ENCODE measurements at regions not wholly inside any gene's neighbourhood (a gene's known extent, or its start where the extent isn't known, plus 50 kb on each side); places are given as distances from the start of the nearest gene placed in this dataset.

GRCh38 chr5:53194086-53194485 is 84.5 kb upstream of the MOCS2 start:
- Histone ChIP-seq H3K4me1 (no peaks in the 10 kb centered on the region), H3K27ac (no peak overlapping the region), H3K4me3 (no peak overlapping the region), H3K27me3 (peaks cover 0 to 7% (median 0%) of the 10 kb centered on the region in 7 donors), H3K9me3 (peaks cover 0 to 12% (median 4%) of the 10 kb centered on the region in 11 donors), H3K36me3 (no peaks in the 10 kb centered on the region)
- DNase-seq, result no peak
- intact Hi-C loops (cut with DNase I), result no loop called here
- TF ChIP-seq, protein P1, sequence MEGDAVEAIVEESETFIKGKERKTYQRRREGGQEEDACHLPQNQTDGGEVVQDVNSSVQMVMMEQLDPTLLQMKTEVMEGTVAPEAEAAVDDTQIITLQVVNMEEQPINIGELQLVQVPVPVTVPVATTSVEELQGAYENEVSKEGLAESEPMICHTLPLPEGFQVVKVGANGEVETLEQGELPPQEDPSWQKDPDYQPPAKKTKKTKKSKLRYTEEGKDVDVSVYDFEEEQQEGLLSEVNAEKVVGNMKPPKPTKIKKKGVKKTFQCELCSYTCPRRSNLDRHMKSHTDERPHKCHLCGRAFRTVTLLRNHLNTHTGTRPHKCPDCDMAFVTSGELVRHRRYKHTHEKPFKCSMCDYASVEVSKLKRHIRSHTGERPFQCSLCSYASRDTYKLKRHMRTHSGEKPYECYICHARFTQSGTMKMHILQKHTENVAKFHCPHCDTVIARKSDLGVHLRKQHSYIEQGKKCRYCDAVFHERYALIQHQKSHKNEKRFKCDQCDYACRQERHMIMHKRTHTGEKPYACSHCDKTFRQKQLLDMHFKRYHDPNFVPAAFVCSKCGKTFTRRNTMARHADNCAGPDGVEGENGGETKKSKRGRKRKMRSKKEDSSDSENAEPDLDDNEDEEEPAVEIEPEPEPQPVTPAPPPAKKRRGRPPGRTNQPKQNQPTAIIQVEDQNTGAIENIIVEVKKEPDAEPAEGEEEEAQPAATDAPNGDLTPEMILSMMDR (IDR thresholded peaks at IDR 0.05), result no peak
- ATAC-seq, result no peak
- 63 to 68% methylated on average over 2 of the region's 2 CpGs for WGBS, 2 donors

- no peak overlapping the region for H3K4me3 ChIP-seq
- intact Hi-C loops (cut with DNase I), result no loop called here
- H3K9me3 ChIP-seq, result no peaks in the 10 kb centered on the region
- no peaks in the 10 kb centered on the region for H3K36me3 ChIP-seq
- TF ChIP-seq, protein P1 (IDR thresholded peaks at IDR 0.05), result no peak
- no peak for DNase-seq
- H3K27ac ChIP-seq, result no peak overlapping the region
- no peaks in the 10 kb centered on the region for H3K27me3 ChIP-seq
- no peak for ATAC-seq
- no peaks in the 10 kb centered on the region for H3K4me1 ChIP-seq
These were observed 90.3 kb upstream of the MOCS2 start for GRCh38 chr5:53199882-53200281.

DNA sequence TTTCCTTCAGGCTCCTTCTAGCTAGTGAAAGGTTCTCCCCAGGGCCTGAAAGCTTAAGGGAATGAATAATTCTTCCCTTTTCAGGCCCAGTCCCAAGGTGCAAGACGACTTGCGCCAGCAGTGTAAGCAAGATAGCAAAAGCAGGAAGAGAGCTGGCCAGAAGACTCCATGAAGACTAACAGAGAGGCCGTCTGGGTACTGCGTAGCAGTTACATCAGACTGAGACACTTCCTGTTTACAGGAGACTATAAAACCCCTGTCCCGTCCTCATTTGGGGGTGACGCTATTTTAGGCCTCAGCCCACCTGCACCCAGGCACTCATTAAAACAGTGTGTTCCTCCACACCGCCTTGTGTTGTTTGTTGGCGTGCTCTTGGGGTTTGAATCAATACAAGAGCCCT is 90.7 kb upstream of the MOCS2 start:
- Histone ChIP-seq H3K4me1 (no peaks in the 10 kb centered on the region), H3K27me3 (no peaks in the 10 kb centered on the region), H3K9me3 (no peaks in the 10 kb centered on the region), H3K27ac (no peak overlapping the region), H3K4me3 (no peak overlapping the region), H3K36me3 (no peaks in the 10 kb centered on the region)
- intact Hi-C loops (cut with DNase I), result no loop called here
- ATAC-seq (no peak), DNase-seq (no peak)
- WGBS, 2 donors, result 63 to 67% methylated on average over 8 of the region's 8 CpGs
- TF ChIP-seq, protein P1 (IDR thresholded peaks at IDR 0.05), result no peak

- TF ChIP-seq, protein P1 (IDR thresholded peaks at IDR 0.05), result no peak
- Histone ChIP-seq H3K27me3 (no peaks in the 10 kb centered on the region), H3K4me1 (no peaks in the 10 kb centered on the region), H3K9me3 (no peaks in the 10 kb centered on the region), H3K36me3 (no peaks in the 10 kb centered on the region), H3K4me3 (no peak overlapping the region), H3K27ac (no peak overlapping the region)
- intact Hi-C loops (cut with DNase I), result no loop called here
- no peak for DNase-seq
- ATAC-seq, result no peak
- 96 to 97% methylated on average over 3 of the region's 3 CpGs for WGBS, 2 donors
These were observed 92.2 kb upstream of the MOCS2 start for GRCh38 chr5:53201746-53202145.

DNA sequence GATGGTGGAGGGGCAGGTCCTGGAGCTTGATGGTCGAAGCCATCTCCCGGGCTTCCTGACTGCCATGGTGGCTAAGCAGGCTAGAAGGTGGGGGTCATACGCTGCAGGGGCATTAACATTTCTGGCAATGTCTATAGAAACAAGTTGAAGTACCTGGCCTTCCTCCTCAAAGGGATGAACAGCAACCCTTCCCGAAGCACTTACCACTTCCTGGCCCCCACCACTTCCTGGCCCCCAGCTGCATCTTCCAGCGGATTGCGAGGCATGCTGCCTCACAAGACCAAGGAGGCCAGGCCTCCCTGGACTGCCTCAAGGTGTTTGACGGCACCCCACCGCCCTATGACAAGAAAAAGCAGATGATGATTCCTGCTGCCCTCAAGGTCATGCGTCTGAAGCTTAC is 97.0 kb upstream of the MOCS2 start:
- ATAC-seq, result no peak
- no peaks in the 10 kb centered on the region for H3K9me3 ChIP-seq
- H3K27me3 ChIP-seq, result no peaks in the 10 kb centered on the region
- 88 to 93% methylated on average over 9 of the region's 9 CpGs for WGBS, 2 donors
- TF ChIP-seq, protein P1 (IDR thresholded peaks at IDR 0.05), result no peak
- intact Hi-C loops (cut with DNase I), result no loop called here
- H3K36me3 ChIP-seq, result no peaks in the 10 kb centered on the region
- no peak for DNase-seq
- no peak overlapping the region for H3K27ac ChIP-seq
- H3K4me1 ChIP-seq, result no peaks in the 10 kb centered on the region
- H3K4me3 ChIP-seq, result no peak overlapping the region
